LNCAP (cell line): ENCODE measurements at regions not wholly inside any gene's neighbourhood (a gene's known extent, or its start where the extent isn't known, plus 50 kb on each side); places are given as distances from the start of the nearest gene placed in this dataset.

Experiments used
- CTCF ChIP-seq: fragments of 450-650 bp; IDR thresholded peaks from 2 replicates; pipeline ENCODE4 v1.5.1; 2017; ENCODE audit warnings: mild to moderate bottlenecking

- no peak for TF ChIP-seq CTCF
Observed at GRCh38 chr14:98555440-98555839, 716.6 kb downstream of the BCL11B start.

- no peak for TF ChIP-seq CTCF
Observed at GRCh38 chr14:98564006-98564405, 708.0 kb downstream of the BCL11B start.

- no peak for TF ChIP-seq CTCF
Observed at GRCh38 chr14:98564541-98564940, 707.5 kb downstream of the BCL11B start.

- TF ChIP-seq CTCF, result no peak
Observed at GRCh38 chr14:98571104-98571503, 700.9 kb downstream of the BCL11B start.

GRCh38 chr14:98573082-98573481, 698.9 kb downstream of the BCL11B start:
- no peak for TF ChIP-seq CTCF

GRCh38 chr14:98576463-98576862, 695.5 kb downstream of the BCL11B start:
- no peak for TF ChIP-seq CTCF

- no peak for TF ChIP-seq CTCF
Observed at GRCh38 chr14:98578204-98578603, 693.8 kb downstream of the BCL11B start.

GRCh38 chr14:98579140-98579539, 692.9 kb downstream of the BCL11B start:
- TF ChIP-seq CTCF, result no peak
